WTC11 (cell line): ENCODE measurements at regions not wholly inside any gene's neighbourhood (a gene's known extent, or its start where the extent isn't known, plus 50 kb on each side); places are given as distances from the start of the nearest gene placed in this dataset.

Experiments used
- ATAC-seq: fragments of 200-7000 bp; cut with Tn5 transposase; 2 replicates; pipeline ENCODE4 v1.10.0; 2021; ENCODE audit warnings: mild to moderate bottlenecking, moderate library complexity
- CTCF ChIA-PET: fragments of 300-600 bp; sonication (Branson Sonifier 250); formaldehyde crosslinking; loops from one replicate; lab custom pipeline; 2021; ENCODE audit warnings: antibody characterized with exemption; lab: Charles Lee
- POLR2A ChIA-PET: fragments of 350-600 bp; sonication (Branson Sonifier 250); formaldehyde crosslinking; loops from one replicate; lab custom pipeline; 2021; ENCODE audit warnings: antibody characterized with exemption; lab: Charles Lee
- DNase-seq: peaks from one replicate; pipeline ENCODE4 v3.0.0; 2021; ENCODE audit warnings: low spot score
- H3K27ac Mint-ChIP-seq: 2 replicates; pipeline ENCODE4 v1.8.0; 2021; ENCODE audit warnings: mixed read lengths
- H3K27me3 Mint-ChIP-seq: 2 replicates; pipeline ENCODE4 v1.8.0; 2021; ENCODE audit warnings: low read depth, mild to moderate bottlenecking, moderate library complexity, mixed read lengths
- H3K36me3 Mint-ChIP-seq: 2 replicates; pipeline ENCODE4 v1.8.0; 2021; ENCODE audit warnings: mixed read lengths
- H3K4me1 Mint-ChIP-seq: 2 replicates; pipeline ENCODE4 v1.8.0; 2022; ENCODE audit warnings: mixed read lengths
- H3K4me3 Mint-ChIP-seq: 2 replicates; pipeline ENCODE4 v1.8.0; 2021; ENCODE audit warnings: mild to moderate bottlenecking, moderate library complexity, mixed read lengths
- H3K9me3 Mint-ChIP-seq: 2 replicates; pipeline ENCODE4 v1.8.0; 2021; ENCODE audit warnings: mixed read lengths
- CREM ChIP-seq: sonication (generic); formaldehyde crosslinking; IDR thresholded peaks from 2 replicates; pipeline ENCODE4 v1.8.1; 2022; ENCODE audit warnings: mild to moderate bottlenecking, missing genetic modification reagents, moderate library complexity
- ESRRA ChIP-seq: sonication (generic); formaldehyde crosslinking; IDR thresholded peaks from 2 replicates; pipeline ENCODE4 v1.8.1; 2022; ENCODE audit warnings: mild to moderate bottlenecking, missing genetic modification reagents, borderline replicate concordance
- GRHL2 ChIP-seq: fragments of 250-450 bp; sonication (Bioruptor Pico); IDR thresholded peaks from 2 replicates; pipeline ENCODE4 v1.8.0; 2022; ENCODE audit warnings: mild to moderate bottlenecking, moderate library complexity; ENCODE audit not compliant: insufficient replicate concordance, severe bottlenecking
- IRF2 ChIP-seq: sonication (generic); formaldehyde crosslinking; IDR thresholded peaks from 2 replicates; pipeline ENCODE4 v1.8.0; 2022; ENCODE audit warnings: low read depth, missing genetic modification reagents, borderline replicate concordance
- JAZF1 ChIP-seq: fragments of 250-450 bp; sonication (Bioruptor Pico); IDR thresholded peaks from 2 replicates; pipeline ENCODE4 v1.9.0; 2021; ENCODE audit warnings: moderate library complexity, mild to moderate bottlenecking, inconsistent platforms
- RELA ChIP-seq: sonication (generic); formaldehyde crosslinking; IDR thresholded peaks from 2 replicates; pipeline ENCODE4 v1.8.1; 2022; ENCODE audit warnings: missing genetic modification reagents, mild to moderate bottlenecking, borderline replicate concordance
- RORB ChIP-seq: fragments of 250-450 bp; sonication (Bioruptor Pico); IDR thresholded peaks from 2 replicates; pipeline ENCODE4 v1.9.0; 2021; ENCODE audit warnings: mild to moderate bottlenecking
- TP53 ChIP-seq: sonication (generic); formaldehyde crosslinking; IDR thresholded peaks from 2 replicates; pipeline ENCODE4 v1.8.1; 2023; ENCODE audit warnings: mild to moderate bottlenecking, missing genetic modification reagents
- ZNF138 ChIP-seq: sonication (generic); formaldehyde crosslinking; conservative IDR thresholded peaks from 2 replicates; pipeline ENCODE4 v1.8.1; 2022; ENCODE audit warnings: mild to moderate bottlenecking, moderate library complexity, missing genetic modification reagents
- ZNF232 ChIP-seq: sonication (generic); formaldehyde crosslinking; IDR thresholded peaks from 2 replicates; pipeline ENCODE4 v1.8.0; 2022; ENCODE audit warnings: mild to moderate bottlenecking, missing genetic modification reagents
- ZNF423 ChIP-seq: fragments of 250-450 bp; sonication (Bioruptor Pico); IDR thresholded peaks from 2 replicates; pipeline ENCODE4 v2.1.2; 2022; ENCODE audit warnings: mild to moderate bottlenecking, moderate library complexity
- ZNF671 ChIP-seq: fragments of 250-450 bp; sonication (Bioruptor Pico); IDR thresholded peaks from 2 replicates; pipeline ENCODE4 v1.8.0; 2021; ENCODE audit warnings: mild to moderate bottlenecking
- TF ChIP-seq, protein P1 (sequence below): sonication (generic); formaldehyde crosslinking; IDR thresholded peaks from 2 replicates; pipeline ENCODE4 v1.8.1; 2022; ENCODE audit warnings: mild to moderate bottlenecking, missing genetic modification reagents, moderate library complexity, borderline replicate concordance
- TF ChIP-seq, protein P2 (sequence below): sonication (generic); formaldehyde crosslinking; IDR thresholded peaks from 2 replicates; pipeline ENCODE4 v1.8.0; 2022; ENCODE audit warnings: missing genetic modification reagents
- TF ChIP-seq, protein P3 (sequence below): sonication (generic); formaldehyde crosslinking; IDR thresholded peaks from 2 replicates; pipeline ENCODE4 v1.8.1; 2022; ENCODE audit warnings: mild to moderate bottlenecking, moderate library complexity, missing genetic modification reagents

DNA sequence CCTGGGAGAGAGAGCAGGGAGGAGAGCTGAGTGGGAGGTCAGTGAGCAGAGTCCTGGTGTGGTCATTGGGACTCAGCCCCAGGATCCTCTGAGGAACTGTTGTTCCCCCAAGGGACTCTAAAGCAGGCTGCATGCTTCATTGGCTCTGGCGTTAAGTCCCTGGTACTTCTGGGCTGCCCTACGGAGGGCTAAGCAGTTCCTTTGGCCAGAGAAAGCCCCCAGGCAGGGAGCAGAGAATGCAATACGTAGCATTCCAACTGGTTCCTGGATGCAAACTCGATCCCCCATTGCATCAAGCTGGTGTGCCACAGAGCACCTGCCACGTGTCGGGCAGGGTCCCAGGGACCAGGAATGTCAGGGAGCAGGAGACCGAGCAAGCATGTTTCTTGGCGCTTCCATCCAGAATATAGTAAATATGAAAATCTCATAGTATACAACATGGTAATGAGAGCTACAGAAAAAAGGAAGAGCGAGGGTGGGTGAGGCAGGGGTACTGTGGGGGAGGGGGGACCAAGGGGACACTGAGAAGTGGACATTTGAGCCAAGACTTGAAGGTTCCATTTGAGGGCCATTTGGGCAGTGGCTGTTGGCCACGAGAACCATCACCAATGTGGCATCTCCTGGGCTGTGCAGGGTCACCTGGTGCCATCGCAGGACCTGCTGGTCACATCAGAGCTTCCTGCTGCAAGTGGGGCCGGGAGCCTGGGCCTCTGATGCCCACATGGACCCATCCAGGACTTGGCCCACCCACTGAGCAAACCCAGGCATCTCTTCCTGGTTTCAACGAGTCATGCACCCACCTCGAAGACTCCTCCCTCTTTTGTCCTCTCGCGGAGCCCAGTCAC, 160.4 kb downstream of the ASB1 start (continued):
- TF ChIP-seq, protein P1, sequence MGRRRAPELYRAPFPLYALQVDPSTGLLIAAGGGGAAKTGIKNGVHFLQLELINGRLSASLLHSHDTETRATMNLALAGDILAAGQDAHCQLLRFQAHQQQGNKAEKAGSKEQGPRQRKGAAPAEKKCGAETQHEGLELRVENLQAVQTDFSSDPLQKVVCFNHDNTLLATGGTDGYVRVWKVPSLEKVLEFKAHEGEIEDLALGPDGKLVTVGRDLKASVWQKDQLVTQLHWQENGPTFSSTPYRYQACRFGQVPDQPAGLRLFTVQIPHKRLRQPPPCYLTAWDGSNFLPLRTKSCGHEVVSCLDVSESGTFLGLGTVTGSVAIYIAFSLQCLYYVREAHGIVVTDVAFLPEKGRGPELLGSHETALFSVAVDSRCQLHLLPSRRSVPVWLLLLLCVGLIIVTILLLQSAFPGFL (CRISPR knock-in tag) = no peak
- TF ChIP-seq ZNF138 = no peak
- TF ChIP-seq, protein P2, sequence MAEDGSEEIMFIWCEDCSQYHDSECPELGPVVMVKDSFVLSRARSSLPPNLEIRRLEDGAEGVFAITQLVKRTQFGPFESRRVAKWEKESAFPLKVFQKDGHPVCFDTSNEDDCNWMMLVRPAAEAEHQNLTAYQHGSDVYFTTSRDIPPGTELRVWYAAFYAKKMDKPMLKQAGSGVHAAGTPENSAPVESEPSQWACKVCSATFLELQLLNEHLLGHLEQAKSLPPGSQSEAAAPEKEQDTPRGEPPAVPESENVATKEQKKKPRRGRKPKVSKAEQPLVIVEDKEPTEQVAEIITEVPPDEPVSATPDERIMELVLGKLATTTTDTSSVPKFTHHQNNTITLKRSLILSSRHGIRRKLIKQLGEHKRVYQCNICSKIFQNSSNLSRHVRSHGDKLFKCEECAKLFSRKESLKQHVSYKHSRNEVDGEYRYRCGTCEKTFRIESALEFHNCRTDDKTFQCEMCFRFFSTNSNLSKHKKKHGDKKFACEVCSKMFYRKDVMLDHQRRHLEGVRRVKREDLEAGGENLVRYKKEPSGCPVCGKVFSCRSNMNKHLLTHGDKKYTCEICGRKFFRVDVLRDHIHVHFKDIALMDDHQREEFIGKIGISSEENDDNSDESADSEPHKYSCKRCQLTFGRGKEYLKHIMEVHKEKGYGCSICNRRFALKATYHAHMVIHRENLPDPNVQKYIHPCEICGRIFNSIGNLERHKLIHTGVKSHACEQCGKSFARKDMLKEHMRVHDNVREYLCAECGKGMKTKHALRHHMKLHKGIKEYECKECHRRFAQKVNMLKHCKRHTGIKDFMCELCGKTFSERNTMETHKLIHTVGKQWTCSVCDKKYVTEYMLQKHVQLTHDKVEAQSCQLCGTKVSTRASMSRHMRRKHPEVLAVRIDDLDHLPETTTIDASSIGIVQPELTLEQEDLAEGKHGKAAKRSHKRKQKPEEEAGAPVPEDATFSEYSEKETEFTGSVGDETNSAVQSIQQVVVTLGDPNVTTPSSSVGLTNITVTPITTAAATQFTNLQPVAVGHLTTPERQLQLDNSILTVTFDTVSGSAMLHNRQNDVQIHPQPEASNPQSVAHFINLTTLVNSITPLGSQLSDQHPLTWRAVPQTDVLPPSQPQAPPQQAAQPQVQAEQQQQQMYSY (CRISPR knock-in tag) = no peak

DNA sequence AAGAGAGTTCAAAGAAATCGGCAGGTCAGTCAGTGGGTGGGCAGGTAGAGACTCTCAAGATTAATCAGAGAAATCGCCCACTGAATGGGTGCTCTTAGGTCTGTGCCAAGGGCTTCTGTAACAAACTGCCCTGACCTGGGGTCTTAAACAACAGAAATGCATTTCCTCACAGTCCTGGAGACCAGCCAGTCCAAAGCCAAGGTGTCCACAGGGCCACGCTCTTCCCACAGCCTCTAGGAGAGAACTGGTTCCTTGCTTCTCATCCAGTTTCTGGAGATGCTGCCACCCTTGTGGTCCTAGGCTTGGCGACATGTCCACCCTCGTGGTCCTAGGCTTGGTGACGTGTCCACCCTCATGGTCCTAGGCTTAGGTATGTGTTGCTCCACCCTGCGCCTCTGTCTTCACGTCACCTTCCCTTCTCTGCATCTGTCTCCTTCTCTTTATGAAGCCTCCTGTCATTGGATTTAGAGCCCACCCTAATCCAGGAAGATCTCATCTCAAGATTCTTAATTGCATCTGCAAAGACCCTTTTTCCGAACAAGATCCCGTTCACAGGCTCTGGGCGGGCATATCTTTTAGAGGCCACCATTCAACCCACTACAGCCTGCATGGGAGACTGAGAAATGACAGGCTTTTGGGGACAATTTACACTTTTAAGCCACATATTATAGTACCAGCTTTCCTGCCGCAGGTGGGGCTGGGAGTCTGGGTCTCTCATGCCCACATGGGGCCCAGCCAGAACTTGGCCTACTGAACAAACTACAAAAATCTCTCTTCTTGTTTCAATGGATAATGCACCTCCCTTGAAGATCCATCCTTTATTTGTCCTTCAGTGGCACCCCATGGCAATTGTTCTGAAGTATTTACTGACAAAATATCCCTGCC, 161.3 kb downstream of the ASB1 start:
- ChIA-PET CTCF (no interaction called here), POLR2A (no interaction called here)
- no peak for ATAC-seq
- no peak for TF ChIP-seq ESRRA (CRISPR knock-in tag)
- TF ChIP-seq TP53 (CRISPR knock-in tag) = no peak
- TF ChIP-seq, protein P3, sequence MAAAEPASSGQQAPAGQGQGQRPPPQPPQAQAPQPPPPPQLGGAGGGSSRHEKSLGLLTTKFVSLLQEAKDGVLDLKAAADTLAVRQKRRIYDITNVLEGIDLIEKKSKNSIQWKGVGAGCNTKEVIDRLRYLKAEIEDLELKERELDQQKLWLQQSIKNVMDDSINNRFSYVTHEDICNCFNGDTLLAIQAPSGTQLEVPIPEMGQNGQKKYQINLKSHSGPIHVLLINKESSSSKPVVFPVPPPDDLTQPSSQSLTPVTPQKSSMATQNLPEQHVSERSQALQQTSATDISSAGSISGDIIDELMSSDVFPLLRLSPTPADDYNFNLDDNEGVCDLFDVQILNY = no peak
- TF ChIP-seq CREM (CRISPR knock-in tag) = no peak
- TF ChIP-seq RELA (CRISPR knock-in tag) = no peak
- TF ChIP-seq RORB (CRISPR knock-in tag) = no peak
- TF ChIP-seq GRHL2 (CRISPR knock-in tag) = no peak
- no peak for TF ChIP-seq IRF2 (CRISPR knock-in tag)
- no peak for TF ChIP-seq ZNF671 (CRISPR knock-in tag)
- no peak for TF ChIP-seq JAZF1 (CRISPR knock-in tag)
- no peak for TF ChIP-seq ZNF423 (CRISPR knock-in tag)
- TF ChIP-seq ZNF232 (CRISPR knock-in tag) = no peak
- TF ChIP-seq, all 79 proteins: peak for 0
- no peak overlapping the region for H3K4me3 Mint-ChIP-seq
- DNase-seq = no peak
- no peaks in the 10 kb centered on the region for H3K4me1 Mint-ChIP-seq
- no peaks in the 10 kb centered on the region for H3K36me3 Mint-ChIP-seq
- H3K9me3 Mint-ChIP-seq = peaks cover 10% of the 10 kb centered on the region; the same call in 1 of the 2 replicates
- no peaks in the 10 kb centered on the region; the same call in 1 of the 2 replicates for H3K27me3 Mint-ChIP-seq
- H3K27ac Mint-ChIP-seq = no peak overlapping the region
